NCI-H446 treated with DMSO at 0.1 percent for 48 hours (cell line): ENCODE measurements at regions not wholly inside any gene's neighbourhood (a gene's known extent, or its start where the extent isn't known, plus 50 kb on each side); places are given as distances from the start of the nearest gene placed in this dataset.
"Not testable (repeated sequence)": the region's sequence is repeated elsewhere in the genome, so short reads cannot be mapped to it uniquely, and the experiment has no call there.

Source experiments
- DNase-seq: peaks from one replicate; lab custom pipeline; 2025; lab: John Stamatoyannopoulos, UW

DNA sequence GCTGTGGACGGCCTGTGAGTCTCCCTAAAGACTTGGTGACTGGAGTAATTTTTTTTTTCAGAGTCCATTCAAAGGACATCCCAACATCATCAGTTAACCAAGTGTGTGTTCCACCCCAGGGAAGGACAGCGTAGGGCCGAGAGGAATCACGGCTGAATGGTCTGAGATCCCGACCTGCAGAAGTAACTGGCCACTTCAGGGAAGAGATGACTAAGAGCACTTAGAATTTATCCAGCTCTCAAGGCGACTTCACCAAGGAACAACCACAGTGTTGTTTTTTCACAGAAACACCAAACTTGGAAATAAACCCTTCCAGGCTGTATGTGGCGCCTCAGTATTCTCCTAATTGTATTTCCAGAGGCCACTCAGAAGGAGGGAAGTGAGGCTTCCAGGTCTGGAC, 231.6 kb downstream of the FNDC1 start:
- DNase-seq, result no peak

DNA sequence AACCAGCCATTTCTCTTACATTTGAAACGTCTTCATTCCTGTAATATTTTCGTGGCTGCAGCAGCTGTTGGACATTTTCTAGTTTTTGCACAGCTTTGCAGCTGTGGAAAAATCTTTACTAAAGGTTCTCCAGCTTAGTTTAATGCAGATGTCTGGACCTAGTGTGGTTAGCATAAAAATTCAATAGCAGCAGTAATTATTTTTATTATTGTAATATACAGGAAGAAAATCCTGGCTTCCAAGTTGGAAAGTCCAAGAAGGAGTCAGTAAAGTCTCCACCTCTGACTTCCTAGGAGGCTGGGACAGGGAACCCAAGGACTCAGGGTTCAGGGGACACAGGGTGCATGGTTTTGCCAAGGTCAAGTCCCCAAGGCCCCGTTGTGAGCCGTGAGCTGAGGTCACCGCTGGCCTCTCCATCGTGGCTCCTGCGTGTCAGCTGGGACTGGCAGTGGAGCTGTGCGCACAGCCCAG, 230.6 kb downstream of the FNDC1 start:
- no peak for DNase-seq

GRCh38 chr6:159398633-159399032, 229.4 kb downstream of the FNDC1 start:
- DNase-seq, result no peak

DNA sequence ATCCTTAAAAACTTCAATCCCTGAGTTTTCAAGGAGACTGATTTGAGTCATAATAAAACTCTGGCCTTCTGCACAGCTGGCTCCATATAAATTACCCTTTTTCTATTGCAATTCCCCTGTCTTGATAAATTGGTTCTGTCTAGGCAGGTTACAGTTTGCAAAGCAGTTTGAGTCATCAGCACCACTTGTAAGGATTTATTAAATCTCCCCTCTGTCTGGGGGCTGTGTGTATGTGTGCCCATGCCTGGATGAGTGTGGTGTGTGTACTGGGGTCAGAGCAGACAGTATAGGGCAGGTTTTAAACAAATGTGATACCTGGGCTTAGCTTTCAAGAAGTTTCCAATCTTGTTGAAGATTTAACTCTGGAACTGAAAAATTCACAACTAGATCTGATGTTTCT, 228.6 kb downstream of the FNDC1 start:
- no peak for DNase-seq

DNA sequence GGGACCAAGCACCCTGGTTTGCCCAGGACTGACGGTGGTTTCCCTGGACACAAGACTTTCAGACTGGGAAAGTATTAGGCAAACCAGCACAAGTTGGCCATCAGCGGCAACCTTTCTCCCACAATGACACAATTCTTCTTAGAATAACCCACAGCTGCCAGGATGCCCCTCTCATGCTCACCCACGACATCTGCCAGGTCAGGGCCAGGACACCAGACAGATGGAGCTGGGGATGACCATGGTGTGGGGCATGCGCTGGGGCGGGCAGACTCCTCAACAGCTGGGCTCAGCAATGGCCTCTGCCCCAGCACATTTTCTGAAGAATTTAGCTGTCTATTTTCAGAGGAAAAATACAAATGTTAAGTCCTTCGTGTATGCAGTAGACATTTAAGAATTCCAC, 226.4 kb downstream of the FNDC1 start:
- no peak for DNase-seq

GRCh38 chr6:159392695-159393094, 223.5 kb downstream of the FNDC1 start:
- DNase-seq, result not testable (repeated sequence)

- no peak for DNase-seq
Observed at GRCh38 chr6:159390381-159390780, 221.2 kb downstream of the FNDC1 start.

DNA sequence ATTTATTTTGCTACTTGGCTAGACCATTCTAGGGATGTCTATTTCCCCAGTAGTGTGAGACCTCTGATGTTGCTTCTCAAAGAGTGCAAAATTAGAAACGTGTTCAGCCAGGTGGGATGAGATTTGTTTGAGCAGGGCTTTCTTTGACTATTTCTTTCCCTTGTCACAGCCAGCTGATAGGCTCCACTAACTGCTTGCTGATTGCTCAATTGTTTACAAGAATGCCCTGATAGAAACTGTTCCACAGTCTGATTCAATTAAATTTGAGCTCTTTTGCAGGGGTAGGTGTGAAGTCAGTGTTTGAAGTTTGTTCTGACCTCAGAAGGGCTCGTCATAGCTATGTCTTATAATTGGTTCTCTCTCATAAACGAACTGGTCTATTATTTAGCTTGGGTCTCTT, 220.5 kb downstream of the FNDC1 start:
- DNase-seq, result no peak

DNA sequence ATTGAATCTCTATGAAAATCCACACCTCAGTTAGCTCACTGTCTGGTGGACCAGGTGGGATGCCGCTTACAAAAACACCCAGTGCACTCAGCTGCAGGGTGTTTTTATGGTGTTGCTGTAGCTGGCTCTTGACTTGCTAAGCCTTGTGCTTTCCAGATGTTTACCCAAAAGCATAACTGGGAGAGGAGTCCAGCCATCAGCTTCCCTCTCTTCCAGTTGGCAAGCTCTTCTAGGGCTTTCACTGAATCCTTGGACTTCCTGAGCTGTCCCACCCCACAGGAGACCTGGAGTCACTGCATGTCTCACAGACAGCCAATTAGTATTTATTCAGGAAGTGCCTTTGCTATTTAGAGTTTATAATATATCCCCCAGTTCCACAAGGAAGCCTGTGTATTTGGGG, 210.9 kb downstream of the FNDC1 start:
- no peak for DNase-seq

GRCh38 chr6:159378411-159379328, 209.5 kb downstream of the FNDC1 start:
- no peak for DNase-seq

DNA sequence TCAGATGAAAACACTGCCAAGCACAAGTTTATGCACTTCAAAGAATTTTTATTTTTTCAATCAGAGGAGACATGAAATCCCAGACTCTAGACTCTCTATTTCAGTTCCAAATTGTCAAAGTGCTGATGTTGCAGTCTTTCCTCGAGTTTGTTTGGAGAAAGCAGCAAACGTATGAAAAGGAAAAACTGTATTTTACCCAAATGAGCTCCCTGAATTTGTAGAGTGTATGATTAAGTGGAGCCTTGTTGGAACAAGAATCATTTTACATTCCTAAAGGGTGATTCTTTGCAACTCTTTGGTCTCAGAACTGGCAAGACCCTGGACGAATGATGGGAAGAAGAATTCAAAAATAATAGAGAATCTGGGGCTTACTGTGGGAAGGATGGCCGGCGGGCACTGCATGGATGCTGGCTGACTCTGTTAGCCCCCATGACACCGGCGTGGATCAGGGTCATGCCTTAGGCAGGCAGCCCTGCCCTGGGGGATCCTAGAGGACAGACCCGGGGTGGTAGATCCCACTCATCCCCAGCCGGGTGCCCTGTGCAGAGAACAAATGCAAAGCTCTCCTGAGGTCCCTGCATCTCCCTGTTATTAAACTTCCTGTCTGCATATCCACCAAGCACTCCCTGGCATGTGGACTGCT, 207.4 kb downstream of the FNDC1 start:
- DNase-seq, result no peak

DNA sequence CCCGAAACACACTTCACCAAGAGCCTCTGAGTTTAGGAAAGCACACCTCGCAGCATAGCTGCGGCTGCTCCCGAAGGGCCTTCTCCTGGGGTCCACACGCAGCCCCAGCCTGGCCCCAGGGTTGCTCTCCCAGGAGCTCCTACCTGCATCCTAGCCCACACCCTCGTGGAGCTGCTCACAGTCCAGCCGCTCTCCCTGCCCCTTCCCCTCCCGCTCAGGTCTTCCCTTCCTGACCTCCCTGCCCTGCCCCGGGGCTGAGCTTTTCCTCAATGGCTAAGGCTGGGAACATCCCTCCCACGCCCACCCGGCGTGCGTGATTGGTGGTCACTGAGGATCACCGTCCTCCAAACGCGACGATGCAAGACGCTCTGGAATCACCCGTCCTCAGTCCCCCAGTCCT, 205.8 kb downstream of the FNDC1 start:
- DNase-seq, result no peak

DNA sequence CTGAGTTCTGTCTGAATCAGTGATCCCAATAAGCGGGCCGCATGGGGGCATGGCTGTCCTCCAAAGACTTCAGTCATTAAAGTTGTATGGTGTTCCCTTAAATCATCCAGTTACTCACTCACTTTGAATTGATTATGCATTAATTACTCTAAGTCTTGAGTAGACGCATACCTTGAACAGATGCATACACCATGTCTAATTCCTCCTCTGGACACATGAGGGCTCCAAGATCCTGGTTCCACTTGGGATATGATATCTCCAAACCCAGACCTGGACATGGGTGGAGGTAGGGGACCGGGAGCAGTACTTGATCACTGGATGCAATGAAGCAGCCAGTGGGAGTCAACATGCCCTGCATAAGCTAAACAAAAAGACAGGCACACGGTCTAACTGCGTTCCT, 204.5 kb downstream of the FNDC1 start:
- no peak for DNase-seq

DNA sequence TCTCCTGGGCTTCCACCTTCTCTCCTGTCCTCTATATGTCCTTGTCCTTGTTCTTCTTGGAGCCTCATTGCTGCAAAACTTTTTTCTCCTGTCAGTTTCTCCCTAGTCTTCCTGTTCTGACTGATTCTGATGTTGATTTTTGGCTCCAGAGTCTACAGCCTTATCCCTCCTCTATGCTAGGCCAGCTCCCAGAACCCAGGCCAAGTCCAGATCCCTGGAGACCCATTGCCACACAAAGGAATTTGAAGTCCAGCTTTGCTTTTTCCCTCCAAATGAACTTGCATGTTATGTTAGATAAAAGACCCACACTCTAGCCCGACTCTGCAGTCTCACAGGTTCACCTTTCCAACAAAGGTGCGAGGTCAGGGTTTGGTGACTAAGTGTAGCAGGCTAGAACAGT, 203.1 kb downstream of the FNDC1 start:
- no peak for DNase-seq

DNA sequence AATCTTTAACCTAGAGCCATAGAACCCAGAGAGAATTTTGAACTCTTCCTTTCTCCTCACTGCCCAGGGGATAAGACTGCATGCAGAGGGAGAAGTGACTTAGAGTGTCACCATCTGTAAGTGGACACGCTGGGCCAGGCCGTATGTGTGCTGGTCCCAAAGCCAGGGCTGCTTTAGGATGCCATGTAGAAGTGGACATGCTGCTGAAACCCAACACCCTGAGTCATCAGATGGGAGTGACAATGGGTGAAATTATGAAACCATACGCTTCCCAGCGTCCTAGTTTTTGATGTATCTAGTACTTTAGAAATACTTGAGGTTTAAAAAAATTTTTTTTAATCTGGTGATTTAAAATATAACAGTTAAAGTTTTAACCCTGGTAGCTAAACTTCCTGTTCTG, 191.1 kb downstream of the FNDC1 start:
- DNase-seq, result no peak

- no peak for DNase-seq
Observed at GRCh38 chr6:159359581-159360297, 190.5 kb downstream of the FNDC1 start.

DNA sequence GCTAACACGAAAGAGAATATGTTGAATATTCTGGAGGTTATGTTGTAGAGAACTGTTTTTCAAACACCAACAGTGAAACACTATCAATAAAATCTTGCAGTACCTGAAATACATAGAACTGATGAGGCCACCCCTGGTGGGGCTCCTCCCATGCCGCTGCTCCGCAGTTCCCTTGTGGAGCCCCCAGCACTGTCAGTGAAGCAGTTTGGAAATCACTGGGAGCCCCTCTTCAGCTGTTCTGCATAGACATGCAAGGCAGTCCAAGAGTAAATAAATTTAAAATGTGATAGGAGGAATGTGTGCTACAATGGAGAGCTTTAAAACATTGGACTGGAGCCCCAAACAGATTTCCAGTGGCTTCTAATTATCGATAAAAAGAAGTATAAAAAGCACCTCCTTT, 189.4 kb downstream of the FNDC1 start:
- DNase-seq, result no peak

DNA sequence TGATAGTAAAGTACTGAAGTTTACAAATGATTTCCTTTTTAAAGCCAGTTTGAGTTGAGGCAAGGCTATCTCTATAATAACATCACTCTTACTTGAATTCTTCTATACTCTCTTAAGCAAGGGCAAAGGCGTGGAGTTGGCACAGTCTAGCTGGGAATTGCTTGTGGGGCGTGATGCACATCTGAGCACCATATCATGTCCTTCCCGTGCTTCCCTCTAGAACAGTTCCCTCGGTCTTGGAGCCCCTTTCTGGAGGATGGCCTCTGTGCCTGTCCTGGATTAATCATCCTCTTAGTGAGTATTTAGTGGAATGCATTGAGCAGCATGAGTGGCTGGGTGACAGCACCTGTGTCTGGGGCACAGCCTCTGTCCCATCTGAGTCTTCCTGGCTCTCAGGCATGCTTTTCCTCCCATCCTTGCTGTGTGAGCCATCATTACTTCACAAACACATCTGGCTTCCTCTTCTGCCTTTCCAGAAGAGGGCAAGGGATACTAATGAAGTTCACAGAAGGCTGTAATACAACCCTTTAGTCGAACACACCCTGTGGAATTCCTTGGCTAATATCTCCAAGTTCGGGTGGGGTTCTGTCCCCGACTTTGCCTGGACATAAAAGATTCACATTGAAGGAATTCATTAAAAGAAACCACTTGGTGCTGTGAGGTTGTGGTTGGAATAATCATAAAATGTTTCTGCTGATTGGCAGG, 188.2 kb downstream of the FNDC1 start:
- no peak for DNase-seq

DNA sequence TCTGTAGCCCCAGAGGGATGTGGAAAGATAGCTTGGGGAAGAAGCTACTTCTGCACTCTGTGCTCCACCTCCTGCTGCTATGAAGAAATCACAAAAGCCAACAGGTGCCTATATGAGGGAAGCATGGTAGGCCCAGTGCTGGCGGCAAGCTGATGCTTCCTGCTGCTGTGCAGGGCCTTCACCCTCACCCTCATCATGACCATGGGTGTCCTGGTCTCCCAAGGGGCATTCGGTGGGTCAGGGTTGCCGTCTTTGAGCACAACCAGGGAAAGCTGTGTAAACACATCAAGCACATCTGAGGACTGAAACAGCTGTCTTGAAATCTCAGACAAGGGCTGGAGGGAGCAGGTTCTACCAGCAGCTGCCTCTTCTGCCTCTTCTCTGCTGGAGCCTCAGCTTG, 184.0 kb downstream of the FNDC1 start:
- DNase-seq, result no peak

GRCh38 chr6:159351707-159352106, 182.5 kb downstream of the FNDC1 start:
- DNase-seq, result no peak

DNA sequence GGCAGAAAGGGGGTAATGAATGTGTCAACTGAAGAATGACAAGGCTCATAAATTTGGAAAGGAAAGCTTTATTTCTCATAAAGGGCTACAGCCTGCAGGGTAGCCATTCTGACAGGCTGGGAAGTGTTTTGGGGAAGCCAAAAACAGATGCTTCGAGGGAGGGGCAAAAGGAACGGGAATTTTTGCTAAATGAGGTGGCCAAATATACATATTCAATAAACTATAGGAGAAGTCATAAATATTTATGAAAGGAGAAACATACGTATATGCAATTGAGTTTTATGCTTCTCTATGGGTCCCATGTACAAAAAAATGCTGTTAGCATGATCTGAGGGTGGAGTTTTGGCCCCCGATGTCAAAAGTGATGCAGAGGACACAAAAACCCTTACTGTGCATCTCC, 180.7 kb downstream of the FNDC1 start:
- DNase-seq, result no peak

- no peak for DNase-seq
Observed at GRCh38 chr6:159343709-159344108, 174.5 kb downstream of the FNDC1 start.
